ENCODE measurements at regions not wholly inside any gene's neighbourhood (a gene's known extent, or its start where the extent isn't known, plus 50 kb on each side); places are given as distances from the start of the nearest gene placed in this dataset.

- DNase-seq (ENCODE audit: low read depth), result no peak
- TF ChIP-seq CTCF (conservative IDR thresholded peaks at IDR 0.05; ENCODE audit: low read length), result no peak
- no peak overlapping the region for H3K4me3 ChIP-seq (ENCODE audit: low read length)
Observed at GRCh38 chr12:82057770-82058169, 298.6 kb upstream of the PPFIA2 start.

- H3K4me3 ChIP-seq (ENCODE audit: low read length), result no peak overlapping the region
- TF ChIP-seq CTCF (conservative IDR thresholded peaks at IDR 0.05; ENCODE audit: low read length), result no peak
- DNase-seq (ENCODE audit: low read depth), result no peak
Observed at GRCh38 chr12:82055391-82055790, 296.2 kb upstream of the PPFIA2 start.

GRCh38 chr12:82054566-82054965 is 295.4 kb upstream of the PPFIA2 start:
- DNase-seq (ENCODE audit: low read depth), result no peak
- TF ChIP-seq CTCF (conservative IDR thresholded peaks at IDR 0.05; ENCODE audit: low read length), result no peak

GRCh38 chr12:82047446-82047845 is 288.3 kb upstream of the PPFIA2 start:
- no peak overlapping the region for H3K4me3 ChIP-seq (ENCODE audit: low read length)
- TF ChIP-seq CTCF (conservative IDR thresholded peaks at IDR 0.05; ENCODE audit: low read length), result no peak
- DNase-seq (ENCODE audit: low read depth), result peak; percentile 1

More at GRCh38 chr12:82054566-82054965, 295.4 kb upstream of the PPFIA2 start:
- H3K4me3 ChIP-seq (ENCODE audit: low read length), result no peak overlapping the region

DNA sequence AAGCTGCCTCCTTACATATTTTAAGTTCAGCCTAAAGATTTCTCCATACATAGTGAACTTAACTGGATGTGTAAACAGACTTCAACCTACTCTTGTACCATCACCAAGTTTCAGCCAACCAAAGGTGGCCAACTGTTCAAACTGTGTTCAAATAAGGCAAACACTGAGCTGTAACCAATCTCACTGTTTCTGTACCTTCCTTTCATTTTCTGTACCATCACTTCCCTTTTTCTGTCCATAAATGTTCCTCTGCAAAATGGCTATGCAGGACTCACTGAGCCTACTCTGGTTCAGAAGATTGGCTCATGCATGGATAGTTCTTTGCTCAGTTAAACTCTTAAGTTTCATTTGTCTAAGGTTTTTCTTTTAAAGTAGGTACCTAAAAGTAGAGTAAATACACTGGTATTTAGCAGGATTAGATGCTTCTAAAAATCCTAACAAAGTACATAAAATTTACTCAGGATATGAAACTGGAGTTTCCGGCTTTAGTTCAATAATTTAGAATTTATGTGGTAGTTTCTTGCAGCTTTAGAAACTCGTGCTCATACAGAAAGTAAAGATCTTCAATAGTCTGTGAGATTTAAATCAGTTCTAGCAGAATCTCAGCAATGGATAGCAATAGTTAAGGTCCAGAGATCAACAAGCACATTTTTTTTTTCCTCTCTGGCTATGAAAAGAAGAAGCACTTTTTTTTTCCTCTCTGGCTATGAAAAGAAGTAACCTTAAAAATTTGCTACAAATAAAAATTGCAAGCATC is 282.0 kb upstream of the PPFIA2 start:
- no peak overlapping the region for H3K4me3 ChIP-seq (ENCODE audit: low read length)
- DNase-seq (ENCODE audit: low read depth), result no peak
- no peak for TF ChIP-seq CTCF (conservative IDR thresholded peaks at IDR 0.05; ENCODE audit: low read length)

DNA sequence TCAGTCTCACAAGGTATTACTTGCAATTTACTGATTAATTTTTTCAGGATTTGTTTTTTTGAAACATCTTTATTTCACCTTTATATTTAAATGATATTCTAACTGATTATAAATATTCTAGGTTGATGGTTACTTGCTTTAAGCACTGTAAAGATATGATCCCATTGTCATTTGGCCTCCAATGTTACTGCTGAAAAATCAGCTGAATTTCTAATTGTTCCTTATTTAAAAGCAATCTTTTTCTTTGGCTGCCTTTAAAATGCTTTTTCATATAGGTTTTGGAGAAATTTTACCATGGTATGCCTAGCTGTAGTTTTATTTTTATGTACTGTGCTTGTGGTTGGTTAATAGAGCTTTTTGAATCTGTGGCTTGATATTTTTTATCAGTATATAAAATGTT is 275.6 kb upstream of the PPFIA2 start:
- no peak for DNase-seq (ENCODE audit: low read depth)
- TF ChIP-seq CTCF (conservative IDR thresholded peaks at IDR 0.05; ENCODE audit: low read length), result no peak
- H3K4me3 ChIP-seq (ENCODE audit: low read length), result no peak overlapping the region

DNA sequence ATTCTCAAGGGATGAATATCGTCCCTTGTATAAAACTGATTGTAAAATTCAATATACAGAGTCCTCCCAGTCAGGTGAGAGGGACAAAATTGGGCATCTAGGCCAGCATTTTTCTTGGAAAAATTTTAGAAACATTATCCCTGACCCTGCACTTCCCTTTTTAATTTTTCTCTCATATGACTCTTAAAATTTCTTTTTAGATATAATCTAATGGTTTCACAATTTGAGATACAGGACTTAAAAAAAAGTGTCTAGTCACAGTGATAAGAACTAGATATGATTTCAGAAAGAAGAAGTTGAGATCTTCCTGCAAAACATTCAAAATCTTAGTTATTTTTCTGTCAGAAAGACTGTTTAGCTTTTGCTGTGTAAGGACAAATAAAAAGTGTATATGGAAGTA is 270.8 kb upstream of the PPFIA2 start:
- no peak for DNase-seq (ENCODE audit: low read depth)
- H3K4me3 ChIP-seq (ENCODE audit: low read length), result no peak overlapping the region
- TF ChIP-seq CTCF (conservative IDR thresholded peaks at IDR 0.05; ENCODE audit: low read length), result no peak

Data from AG10803 (cell line).